GM23338 (cell line): ENCODE measurements at regions not wholly inside any gene's neighbourhood (a gene's known extent, or its start where the extent isn't known, plus 50 kb on each side); places are given as distances from the start of the nearest gene placed in this dataset.

ENCODE experiments used
- ATAC-seq: fragments of 200-7000 bp; cut with Tn5 transposase; 3 replicates; pipeline ENCODE4 v1.9.1; 2020
- DNase-seq: peaks from one replicate; pipeline ENCODE4 v3.0.0-alpha.2; 2015; ENCODE audit warnings: low spot score
- H2AFZ ChIP-seq: fragments of 200-600 bp; sonication (generic); 2 replicates; pipeline ENCODE4 v1.8.0; 2016; ENCODE audit warnings: antibody characterized with exemption, mild to moderate bottlenecking, moderate library complexity
- H3F3A ChIP-seq: fragments of 200-600 bp; sonication (generic); replicated peaks from 2 replicates; pipeline ENCODE4 v1.8.0; 2017; ENCODE audit warnings: antibody characterized with exemption, mixed run types, low read depth
- H3K27ac ChIP-seq: fragments of 200-600 bp; sonication (generic); 2 replicates; pipeline ENCODE4 v1.6.1; 2016; ENCODE audit warnings: low read depth
- H3K27me3 ChIP-seq: fragments of 200-600 bp; sonication (generic); 2 replicates; pipeline ENCODE4 v1.8.0; 2016; ENCODE audit warnings: mild to moderate bottlenecking, mixed run types, moderate library complexity; ENCODE audit not compliant: insufficient read depth
- H3K36me3 ChIP-seq: fragments of 200-600 bp; sonication (generic); 2 replicates; pipeline ENCODE4 v1.8.0; 2016; ENCODE audit warnings: mild to moderate bottlenecking; ENCODE audit not compliant: insufficient read depth
- H3K4me1 ChIP-seq: fragments of 200-600 bp; sonication (generic); 2 replicates; pipeline ENCODE4 v1.8.0; 2016; ENCODE audit warnings: mild to moderate bottlenecking, moderate library complexity; ENCODE audit not compliant: insufficient read depth
- H3K4me2 ChIP-seq: fragments of 200-600 bp; sonication (generic); 2 replicates; pipeline ENCODE4 v1.7.1; 2017; ENCODE audit warnings: mixed run types
- H3K4me3 ChIP-seq: fragments of 200-600 bp; sonication (generic); 2 replicates; pipeline ENCODE4 v1.6.1; 2016; ENCODE audit warnings: mixed run types
- H3K79me2 ChIP-seq: fragments of 200-600 bp; sonication (generic); replicated peaks from 2 replicates; pipeline ENCODE4 v1.8.0; 2017; ENCODE audit warnings: mild to moderate bottlenecking; ENCODE audit not compliant: insufficient read depth
- H3K9me2 ChIP-seq: fragments of 200-600 bp; sonication (generic); 2 replicates; pipeline ENCODE4 v1.8.0; 2017; ENCODE audit not compliant: insufficient read depth
- H4K20me1 ChIP-seq: fragments of 200-600 bp; sonication (generic); replicated peaks from 2 replicates; pipeline ENCODE4 v1.8.0; 2017; ENCODE audit warnings: mild to moderate bottlenecking; ENCODE audit not compliant: insufficient read depth
- H3K27ac Mint-ChIP-seq: 2 replicates; pipeline ENCODE4 v1.8.0; 2020; ENCODE audit warnings: inconsistent platforms, mild to moderate bottlenecking, moderate library complexity, mixed read lengths
- H3K27me3 Mint-ChIP-seq: 3 replicates; pipeline ENCODE4 v1.8.0; 2022; ENCODE audit warnings: low read depth, mild to moderate bottlenecking, moderate library complexity, mixed read lengths, inconsistent platforms; ENCODE audit not compliant: insufficient read depth, poor library complexity
- H3K36me3 Mint-ChIP-seq: 3 replicates; pipeline ENCODE4 v1.8.0; 2021; ENCODE audit warnings: low read depth, mild to moderate bottlenecking, inconsistent platforms, moderate library complexity, mixed read lengths
- H3K4me1 Mint-ChIP-seq: 3 replicates; pipeline ENCODE4 v1.8.0; 2020; ENCODE audit warnings: mild to moderate bottlenecking, inconsistent platforms, mixed read lengths
- H3K4me3 Mint-ChIP-seq: 3 replicates; pipeline ENCODE4 v1.8.0; 2021; ENCODE audit warnings: moderate library complexity, mild to moderate bottlenecking, inconsistent platforms, mixed read lengths
- H3K9me3 Mint-ChIP-seq: 3 replicates; pipeline ENCODE4 v1.8.0; 2020; ENCODE audit warnings: moderate library complexity, mild to moderate bottlenecking, inconsistent platforms, mixed read lengths
- CREB1 ChIP-seq: fragments of 250-450 bp; sonication (Bioruptor Pico); IDR thresholded peaks from 2 replicates; pipeline ENCODE4 v1.5.0; 2020; ENCODE audit warnings: low read depth, mild to moderate bottlenecking, moderate library complexity
- EZH2 ChIP-seq: fragments of 200-600 bp; sonication (generic); IDR thresholded peaks from one replicate; pipeline ENCODE4 v1.8.0; 2017; ENCODE audit warnings: antibody characterized with exemption, mild to moderate bottlenecking, low read depth; ENCODE audit not compliant: unreplicated experiment
- EZH2phosphoT487 ChIP-seq: fragments of 200-600 bp; sonication (generic); IDR thresholded peaks from one replicate; pipeline ENCODE4 v1.8.1; 2018; ENCODE audit warnings: antibody characterized with exemption; ENCODE audit not compliant: unreplicated experiment
- JUNB ChIP-seq: IDR thresholded peaks from one replicate; pipeline ENCODE4 v1.6.1; 2016; ENCODE audit warnings: antibody characterized with exemption; ENCODE audit not compliant: unreplicated experiment
- NANOG ChIP-seq: IDR thresholded peaks from 2 replicates; pipeline ENCODE4 v1.6.1; 2016; ENCODE audit warnings: antibody characterized with exemption, borderline replicate concordance
- POLR2AphosphoS5 ChIP-seq: IDR thresholded peaks from 2 replicates; pipeline ENCODE4 v1.6.1; 2016; ENCODE audit warnings: antibody characterized with exemption, low read depth
- STAT1 ChIP-seq: IDR thresholded peaks from one replicate; pipeline ENCODE4 v1.6.1; 2016; ENCODE audit warnings: antibody characterized with exemption; ENCODE audit not compliant: unreplicated experiment
- ZNF114 ChIP-seq: fragments of 250-450 bp; sonication (Bioruptor Pico); IDR thresholded peaks from 2 replicates; pipeline ENCODE4 v1.5.0; 2020; ENCODE audit warnings: mild to moderate bottlenecking, moderate library complexity
- ZNF331 ChIP-seq: fragments of 250-450 bp; sonication (Bioruptor Pico); IDR thresholded peaks from 2 replicates; pipeline ENCODE4 v1.5.0; 2020; ENCODE audit warnings: low read depth, mild to moderate bottlenecking, moderate library complexity
- TF ChIP-seq, protein P1 (sequence below): IDR thresholded peaks from 2 replicates; pipeline ENCODE4 v1.6.1; 2016; ENCODE audit warnings: antibody characterized with exemption
- TF ChIP-seq, protein P2 (sequence below), 2 experiments: fragments of 200-600 bp in 1 of 2; sonication (generic) in 1 of 2; conservative IDR thresholded peaks; 2 replicates each; pipeline versions ENCODE4 v1.5.1 to v1.6.1; 2016 to 2017; ENCODE audit warnings: antibody characterized with exemption in 2 of 2, low read depth in 2 of 2, mild to moderate bottlenecking in 2 of 2, moderate library complexity in 1 of 2
- TF ChIP-seq, protein P3 (sequence below): fragments of 250-450 bp; sonication (Bioruptor Pico); IDR thresholded peaks from 2 replicates; pipeline ENCODE4 v1.5.0; 2020; ENCODE audit warnings: mild to moderate bottlenecking, moderate library complexity
- TF ChIP-seq, protein P4 (sequence below): IDR thresholded peaks from one replicate; pipeline ENCODE4 v1.6.1; 2018; ENCODE audit warnings: antibody characterized with exemption; ENCODE audit not compliant: unreplicated experiment

DNA sequence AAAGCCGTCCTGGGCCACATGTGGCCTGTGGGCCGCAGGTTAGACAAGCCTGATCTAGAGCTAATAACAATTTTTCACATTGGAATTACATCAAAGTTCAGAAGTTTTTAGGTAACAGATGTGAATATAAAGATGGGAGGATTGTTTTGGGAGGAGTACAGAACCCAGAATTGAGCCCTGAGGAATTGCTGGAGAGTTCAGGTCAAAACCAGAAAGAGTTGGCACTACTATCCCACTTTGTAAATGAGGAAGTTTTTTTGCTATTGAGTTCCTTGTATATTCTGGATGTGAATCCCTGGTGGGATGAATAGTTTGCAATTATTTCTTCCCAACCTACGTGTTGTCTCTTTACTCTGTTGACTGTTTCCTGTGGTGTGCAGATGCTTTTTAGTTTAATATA, 109.5 kb upstream of the LIPC start:
- Mint-ChIP-seq H3K36me3 (no peaks in the 10 kb centered on the region), H3K4me3 (no peak overlapping the region), H3K27ac (no peak overlapping the region), H3K27me3 (peaks cover 2% of the 10 kb centered on the region), H3K9me3 (no peaks in the 10 kb centered on the region; the same call in 2 of the 3 replicates), H3K4me1 (no peaks in the 10 kb centered on the region)
- no peaks in the 10 kb centered on the region for H4K20me1 ChIP-seq
- no peaks in the 10 kb centered on the region for H3K79me2 ChIP-seq
- no peak overlapping the region for H3K27ac ChIP-seq
- DNase-seq (no peak), ATAC-seq (no peak)
- no peak overlapping the region for H2AFZ ChIP-seq
- no peaks in the 10 kb centered on the region for H3F3A ChIP-seq
- H3K27me3 ChIP-seq = no peaks in the 10 kb centered on the region
- TF ChIP-seq, protein P1, sequence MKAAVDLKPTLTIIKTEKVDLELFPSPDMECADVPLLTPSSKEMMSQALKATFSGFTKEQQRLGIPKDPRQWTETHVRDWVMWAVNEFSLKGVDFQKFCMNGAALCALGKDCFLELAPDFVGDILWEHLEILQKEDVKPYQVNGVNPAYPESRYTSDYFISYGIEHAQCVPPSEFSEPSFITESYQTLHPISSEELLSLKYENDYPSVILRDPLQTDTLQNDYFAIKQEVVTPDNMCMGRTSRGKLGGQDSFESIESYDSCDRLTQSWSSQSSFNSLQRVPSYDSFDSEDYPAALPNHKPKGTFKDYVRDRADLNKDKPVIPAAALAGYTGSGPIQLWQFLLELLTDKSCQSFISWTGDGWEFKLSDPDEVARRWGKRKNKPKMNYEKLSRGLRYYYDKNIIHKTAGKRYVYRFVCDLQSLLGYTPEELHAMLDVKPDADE = no peak
- TF ChIP-seq ZNF114 (CRISPR knock-in tag) (no peak), STAT1 (no peak), EZH2 (no peak), NANOG (no peak), ZNF331 (CRISPR knock-in tag) (no peak), EZH2phosphoT487 (no peak), CREB1 (CRISPR knock-in tag) (no peak), JUNB (no peak), POLR2AphosphoS5 (no peak)
- TF ChIP-seq, protein P2, sequence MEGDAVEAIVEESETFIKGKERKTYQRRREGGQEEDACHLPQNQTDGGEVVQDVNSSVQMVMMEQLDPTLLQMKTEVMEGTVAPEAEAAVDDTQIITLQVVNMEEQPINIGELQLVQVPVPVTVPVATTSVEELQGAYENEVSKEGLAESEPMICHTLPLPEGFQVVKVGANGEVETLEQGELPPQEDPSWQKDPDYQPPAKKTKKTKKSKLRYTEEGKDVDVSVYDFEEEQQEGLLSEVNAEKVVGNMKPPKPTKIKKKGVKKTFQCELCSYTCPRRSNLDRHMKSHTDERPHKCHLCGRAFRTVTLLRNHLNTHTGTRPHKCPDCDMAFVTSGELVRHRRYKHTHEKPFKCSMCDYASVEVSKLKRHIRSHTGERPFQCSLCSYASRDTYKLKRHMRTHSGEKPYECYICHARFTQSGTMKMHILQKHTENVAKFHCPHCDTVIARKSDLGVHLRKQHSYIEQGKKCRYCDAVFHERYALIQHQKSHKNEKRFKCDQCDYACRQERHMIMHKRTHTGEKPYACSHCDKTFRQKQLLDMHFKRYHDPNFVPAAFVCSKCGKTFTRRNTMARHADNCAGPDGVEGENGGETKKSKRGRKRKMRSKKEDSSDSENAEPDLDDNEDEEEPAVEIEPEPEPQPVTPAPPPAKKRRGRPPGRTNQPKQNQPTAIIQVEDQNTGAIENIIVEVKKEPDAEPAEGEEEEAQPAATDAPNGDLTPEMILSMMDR (conservative IDR thresholded peaks at IDR 0.05; ENCODE audit: low read depth in 2 of 2) = no peak
- TF ChIP-seq, protein P3, sequence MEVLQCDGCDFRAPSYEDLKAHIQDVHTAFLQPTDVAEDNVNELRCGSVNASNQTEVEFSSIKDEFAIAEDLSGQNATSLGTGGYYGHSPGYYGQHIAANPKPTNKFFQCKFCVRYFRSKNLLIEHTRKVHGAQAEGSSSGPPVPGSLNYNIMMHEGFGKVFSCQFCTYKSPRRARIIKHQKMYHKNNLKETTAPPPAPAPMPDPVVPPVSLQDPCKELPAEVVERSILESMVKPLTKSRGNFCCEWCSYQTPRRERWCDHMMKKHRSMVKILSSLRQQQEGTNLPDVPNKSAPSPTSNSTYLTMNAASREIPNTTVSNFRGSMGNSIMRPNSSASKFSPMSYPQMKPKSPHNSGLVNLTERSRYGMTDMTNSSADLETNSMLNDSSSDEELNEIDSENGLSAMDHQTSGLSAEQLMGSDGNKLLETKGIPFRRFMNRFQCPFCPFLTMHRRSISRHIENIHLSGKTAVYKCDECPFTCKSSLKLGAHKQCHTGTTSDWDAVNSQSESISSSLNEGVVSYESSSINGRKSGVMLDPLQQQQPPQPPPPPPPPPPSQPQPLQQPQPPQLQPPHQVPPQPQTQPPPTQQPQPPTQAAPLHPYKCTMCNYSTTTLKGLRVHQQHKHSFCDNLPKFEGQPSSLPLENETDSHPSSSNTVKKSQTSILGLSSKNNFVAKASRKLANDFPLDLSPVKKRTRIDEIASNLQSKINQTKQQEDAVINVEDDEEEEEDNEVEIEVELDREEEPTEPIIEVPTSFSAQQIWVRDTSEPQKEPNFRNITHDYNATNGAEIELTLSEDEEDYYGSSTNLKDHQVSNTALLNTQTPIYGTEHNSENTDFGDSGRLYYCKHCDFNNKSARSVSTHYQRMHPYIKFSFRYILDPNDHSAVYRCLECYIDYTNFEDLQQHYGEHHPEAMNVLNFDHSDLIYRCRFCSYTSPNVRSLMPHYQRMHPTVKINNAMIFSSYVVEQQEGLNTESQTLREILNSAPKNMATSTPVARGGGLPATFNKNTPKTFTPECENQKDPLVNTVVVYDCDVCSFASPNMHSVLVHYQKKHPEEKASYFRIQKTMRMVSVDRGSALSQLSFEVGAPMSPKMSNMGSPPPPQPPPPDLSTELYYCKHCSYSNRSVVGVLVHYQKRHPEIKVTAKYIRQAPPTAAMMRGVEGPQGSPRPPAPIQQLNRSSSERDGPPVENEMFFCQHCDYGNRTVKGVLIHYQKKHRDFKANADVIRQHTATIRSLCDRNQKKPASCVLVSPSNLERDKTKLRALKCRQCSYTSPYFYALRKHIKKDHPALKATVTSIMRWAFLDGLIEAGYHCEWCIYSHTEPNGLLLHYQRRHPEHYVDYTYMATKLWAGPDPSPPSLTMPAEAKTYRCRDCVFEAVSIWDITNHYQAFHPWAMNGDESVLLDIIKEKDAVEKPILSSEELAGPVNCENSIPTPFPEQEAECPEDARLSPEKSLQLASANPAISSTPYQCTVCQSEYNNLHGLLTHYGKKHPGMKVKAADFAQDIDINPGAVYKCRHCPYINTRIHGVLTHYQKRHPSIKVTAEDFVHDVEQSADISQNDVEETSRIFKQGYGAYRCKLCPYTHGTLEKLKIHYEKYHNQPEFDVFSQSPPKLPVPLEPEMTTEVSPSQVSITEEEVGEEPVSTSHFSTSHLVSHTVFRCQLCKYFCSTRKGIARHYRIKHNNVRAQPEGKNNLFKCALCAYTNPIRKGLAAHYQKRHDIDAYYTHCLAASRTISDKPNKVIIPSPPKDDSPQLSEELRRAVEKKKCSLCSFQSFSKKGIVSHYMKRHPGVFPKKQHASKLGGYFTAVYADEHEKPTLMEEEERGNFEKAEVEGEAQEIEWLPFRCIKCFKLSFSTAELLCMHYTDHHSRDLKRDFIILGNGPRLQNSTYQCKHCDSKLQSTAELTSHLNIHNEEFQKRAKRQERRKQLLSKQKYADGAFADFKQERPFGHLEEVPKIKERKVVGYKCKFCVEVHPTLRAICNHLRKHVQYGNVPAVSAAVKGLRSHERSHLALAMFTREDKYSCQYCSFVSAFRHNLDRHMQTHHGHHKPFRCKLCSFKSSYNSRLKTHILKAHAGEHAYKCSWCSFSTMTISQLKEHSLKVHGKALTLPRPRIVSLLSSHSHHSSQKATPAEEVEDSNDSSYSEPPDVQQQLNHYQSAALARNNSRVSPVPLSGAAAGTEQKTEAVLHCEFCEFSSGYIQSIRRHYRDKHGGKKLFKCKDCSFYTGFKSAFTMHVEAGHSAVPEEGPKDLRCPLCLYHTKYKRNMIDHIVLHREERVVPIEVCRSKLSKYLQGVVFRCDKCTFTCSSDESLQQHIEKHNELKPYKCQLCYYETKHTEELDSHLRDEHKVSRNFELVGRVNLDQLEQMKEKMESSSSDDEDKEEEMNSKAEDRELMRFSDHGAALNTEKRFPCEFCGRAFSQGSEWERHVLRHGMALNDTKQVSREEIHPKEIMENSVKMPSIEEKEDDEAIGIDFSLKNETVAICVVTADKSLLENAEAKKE (CRISPR knock-in tag) = no peak
- TF ChIP-seq, protein P4, sequence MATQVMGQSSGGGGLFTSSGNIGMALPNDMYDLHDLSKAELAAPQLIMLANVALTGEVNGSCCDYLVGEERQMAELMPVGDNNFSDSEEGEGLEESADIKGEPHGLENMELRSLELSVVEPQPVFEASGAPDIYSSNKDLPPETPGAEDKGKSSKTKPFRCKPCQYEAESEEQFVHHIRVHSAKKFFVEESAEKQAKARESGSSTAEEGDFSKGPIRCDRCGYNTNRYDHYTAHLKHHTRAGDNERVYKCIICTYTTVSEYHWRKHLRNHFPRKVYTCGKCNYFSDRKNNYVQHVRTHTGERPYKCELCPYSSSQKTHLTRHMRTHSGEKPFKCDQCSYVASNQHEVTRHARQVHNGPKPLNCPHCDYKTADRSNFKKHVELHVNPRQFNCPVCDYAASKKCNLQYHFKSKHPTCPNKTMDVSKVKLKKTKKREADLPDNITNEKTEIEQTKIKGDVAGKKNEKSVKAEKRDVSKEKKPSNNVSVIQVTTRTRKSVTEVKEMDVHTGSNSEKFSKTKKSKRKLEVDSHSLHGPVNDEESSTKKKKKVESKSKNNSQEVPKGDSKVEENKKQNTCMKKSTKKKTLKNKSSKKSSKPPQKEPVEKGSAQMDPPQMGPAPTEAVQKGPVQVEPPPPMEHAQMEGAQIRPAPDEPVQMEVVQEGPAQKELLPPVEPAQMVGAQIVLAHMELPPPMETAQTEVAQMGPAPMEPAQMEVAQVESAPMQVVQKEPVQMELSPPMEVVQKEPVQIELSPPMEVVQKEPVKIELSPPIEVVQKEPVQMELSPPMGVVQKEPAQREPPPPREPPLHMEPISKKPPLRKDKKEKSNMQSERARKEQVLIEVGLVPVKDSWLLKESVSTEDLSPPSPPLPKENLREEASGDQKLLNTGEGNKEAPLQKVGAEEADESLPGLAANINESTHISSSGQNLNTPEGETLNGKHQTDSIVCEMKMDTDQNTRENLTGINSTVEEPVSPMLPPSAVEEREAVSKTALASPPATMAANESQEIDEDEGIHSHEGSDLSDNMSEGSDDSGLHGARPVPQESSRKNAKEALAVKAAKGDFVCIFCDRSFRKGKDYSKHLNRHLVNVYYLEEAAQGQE = no peak
- H3K4me1 ChIP-seq = no peaks in the 10 kb centered on the region
- H3K4me2 ChIP-seq = no peak overlapping the region
- H3K4me3 ChIP-seq = no peak overlapping the region
- H3K36me3 ChIP-seq = no peaks in the 10 kb centered on the region
- H3K9me2 ChIP-seq = no peaks in the 10 kb centered on the region
